ENCODE measurements at regions not wholly inside any gene's neighbourhood (a gene's known extent, or its start where the extent isn't known, plus 50 kb on each side); places are given as distances from the start of the nearest gene placed in this dataset.

DNA sequence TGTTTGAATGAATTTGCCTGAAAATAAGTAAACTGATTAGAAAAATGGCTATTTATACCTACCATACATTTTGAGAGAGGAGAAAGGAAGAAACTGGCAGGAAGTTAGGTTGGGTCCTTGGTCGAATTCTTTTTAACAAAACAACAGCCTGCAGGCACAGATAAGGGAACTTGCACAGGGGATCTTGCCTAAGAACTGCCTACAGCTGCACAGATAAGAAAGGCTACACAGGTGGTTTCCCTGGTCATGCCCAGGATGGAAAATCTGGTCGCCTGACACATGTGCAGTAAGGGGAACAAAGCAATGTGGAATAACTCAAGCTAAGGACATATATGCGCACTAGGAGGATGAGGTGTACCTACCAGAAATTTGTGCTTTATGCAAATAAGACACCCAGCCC, 732.1 kb upstream of the POT1 start:
- WGBS: 72% methylated on average over 3 of the region's 3 CpGs
- intact Hi-C loops (cut with DNase I): no loop called here
- Histone ChIP-seq H3K27me3 (replicated peaks; ENCODE audit: insufficient read depth) (no peaks in the 10 kb centered on the region), H3K36me3 (no peaks in the 10 kb centered on the region), H3K4me3 (no peak overlapping the region), H3K27ac (no peak overlapping the region), H3K4me1 (replicated peaks) (no peaks in the 10 kb centered on the region), H3K9me3 (no peaks in the 10 kb centered on the region)
- no peak for DNase-seq (ENCODE audit: low spot score)
- TF ChIP-seq POLR2AphosphoS5 (IDR thresholded peaks at IDR 0.05) (no peak), POLR2A (IDR thresholded peaks at IDR 0.05) (no peak)

DNA sequence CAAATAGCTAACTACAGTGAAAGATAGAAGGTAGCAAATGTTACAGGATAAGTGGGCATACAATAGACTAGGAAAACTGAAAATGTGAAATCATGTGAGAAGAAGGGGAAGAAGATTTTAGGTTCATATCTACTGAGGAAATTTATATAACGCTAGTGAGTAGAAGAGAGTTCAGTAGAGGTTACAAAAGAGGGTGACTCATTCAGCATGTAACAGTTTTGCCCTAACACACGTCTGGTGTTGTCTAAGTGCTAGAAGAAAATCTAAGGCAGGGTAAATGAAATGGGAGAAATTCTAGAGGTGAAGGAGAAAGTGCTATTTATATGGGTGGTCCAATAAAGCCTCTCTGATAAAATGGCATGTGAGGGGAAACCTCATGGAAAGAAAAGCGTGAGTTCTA, 731.4 kb upstream of the POT1 start:
- H3K36me3 ChIP-seq: no peaks in the 10 kb centered on the region
- intact Hi-C loops (cut with DNase I): no loop called here
- 76% methylated on average over 3 of the region's 3 CpGs for WGBS
- H3K4me3 ChIP-seq: no peak overlapping the region
- TF ChIP-seq POLR2A (IDR thresholded peaks at IDR 0.05) (no peak), POLR2AphosphoS5 (IDR thresholded peaks at IDR 0.05) (no peak)
- TF ChIP-seq, protein P1, sequence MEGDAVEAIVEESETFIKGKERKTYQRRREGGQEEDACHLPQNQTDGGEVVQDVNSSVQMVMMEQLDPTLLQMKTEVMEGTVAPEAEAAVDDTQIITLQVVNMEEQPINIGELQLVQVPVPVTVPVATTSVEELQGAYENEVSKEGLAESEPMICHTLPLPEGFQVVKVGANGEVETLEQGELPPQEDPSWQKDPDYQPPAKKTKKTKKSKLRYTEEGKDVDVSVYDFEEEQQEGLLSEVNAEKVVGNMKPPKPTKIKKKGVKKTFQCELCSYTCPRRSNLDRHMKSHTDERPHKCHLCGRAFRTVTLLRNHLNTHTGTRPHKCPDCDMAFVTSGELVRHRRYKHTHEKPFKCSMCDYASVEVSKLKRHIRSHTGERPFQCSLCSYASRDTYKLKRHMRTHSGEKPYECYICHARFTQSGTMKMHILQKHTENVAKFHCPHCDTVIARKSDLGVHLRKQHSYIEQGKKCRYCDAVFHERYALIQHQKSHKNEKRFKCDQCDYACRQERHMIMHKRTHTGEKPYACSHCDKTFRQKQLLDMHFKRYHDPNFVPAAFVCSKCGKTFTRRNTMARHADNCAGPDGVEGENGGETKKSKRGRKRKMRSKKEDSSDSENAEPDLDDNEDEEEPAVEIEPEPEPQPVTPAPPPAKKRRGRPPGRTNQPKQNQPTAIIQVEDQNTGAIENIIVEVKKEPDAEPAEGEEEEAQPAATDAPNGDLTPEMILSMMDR (IDR thresholded peaks at IDR 0.05): no peak
- H3K4me1 ChIP-seq (replicated peaks): no peaks in the 10 kb centered on the region
- H3K9me3 ChIP-seq: no peaks in the 10 kb centered on the region
- no peaks in the 10 kb centered on the region for H3K27me3 ChIP-seq (replicated peaks; ENCODE audit: insufficient read depth)
- no peak overlapping the region for H3K27ac ChIP-seq
- no peak for DNase-seq (ENCODE audit: low spot score)

DNA sequence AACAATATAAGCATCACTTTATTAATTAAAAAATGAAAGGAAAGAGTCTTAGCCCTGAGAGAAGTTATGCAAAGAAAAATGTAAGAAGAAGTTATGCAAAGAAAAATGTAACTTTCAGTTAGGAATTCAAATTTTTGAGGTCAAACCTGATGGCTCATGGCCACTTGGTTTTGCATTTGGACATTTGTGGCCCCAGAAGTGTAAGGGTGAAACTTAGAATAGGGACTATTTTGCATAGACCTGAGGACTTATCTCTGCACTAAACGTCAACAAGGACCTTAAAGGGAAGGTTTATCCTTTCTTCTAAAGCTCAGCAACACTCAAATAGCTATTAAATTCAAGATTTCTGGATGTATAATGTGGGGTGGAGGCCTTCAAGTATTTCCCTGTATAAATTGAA, 724.5 kb upstream of the POT1 start:
- Histone ChIP-seq H3K27ac (no peak overlapping the region), H3K27me3 (replicated peaks; ENCODE audit: insufficient read depth) (no peaks in the 10 kb centered on the region), H3K4me1 (replicated peaks) (no peaks in the 10 kb centered on the region), H3K4me3 (no peak overlapping the region), H3K9me3 (no peaks in the 10 kb centered on the region), H3K36me3 (no peaks in the 10 kb centered on the region)
- TF ChIP-seq POLR2A (IDR thresholded peaks at IDR 0.05) (no peak), POLR2AphosphoS5 (IDR thresholded peaks at IDR 0.05) (no peak)
- TF ChIP-seq, protein P1 (IDR thresholded peaks at IDR 0.05): no peak
- intact Hi-C loops (cut with DNase I): no loop called here
- 41% methylated on average over 1 of the region's 1 CpG for WGBS
- DNase-seq (ENCODE audit: low spot score): no peak

DNA sequence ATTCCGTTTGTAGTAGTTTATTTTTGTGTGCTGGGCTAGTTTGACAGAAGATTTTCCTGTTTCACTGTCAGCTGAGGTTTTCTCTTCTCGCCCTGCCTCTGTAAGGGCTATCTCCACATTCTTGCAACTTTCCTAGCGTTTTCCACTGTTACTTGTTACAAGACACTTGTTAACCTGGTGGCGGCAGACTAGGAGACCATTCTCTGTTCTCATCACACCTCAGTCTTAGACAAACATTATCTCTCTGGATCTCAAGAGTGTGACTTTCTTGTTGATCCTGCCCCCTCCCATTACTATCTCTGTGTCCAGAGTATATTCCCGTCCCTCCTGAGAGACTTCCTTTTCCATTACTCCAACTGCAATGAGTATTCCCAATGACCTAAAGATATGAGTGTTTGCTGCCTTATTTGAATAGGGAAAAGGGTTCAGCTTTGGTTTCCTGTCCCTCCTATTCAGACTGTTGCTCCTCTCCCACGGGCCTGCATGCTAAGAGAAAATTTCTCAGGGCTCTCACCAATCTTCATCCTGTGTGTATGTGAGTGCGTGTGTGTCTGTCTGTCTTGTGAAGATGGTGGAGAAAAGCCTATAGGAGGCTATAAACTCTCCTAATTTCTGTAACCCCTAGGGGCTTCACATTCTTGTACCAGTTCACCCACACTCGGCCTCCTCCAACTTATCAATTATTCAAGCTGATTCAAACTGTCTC, 722.4 kb upstream of the POT1 start:
- no peak for DNase-seq (ENCODE audit: low spot score)
- intact Hi-C loops (cut with DNase I): no loop called here
- no peaks in the 10 kb centered on the region for H3K9me3 ChIP-seq
- H3K4me3 ChIP-seq: no peak overlapping the region
- no peaks in the 10 kb centered on the region for H3K36me3 ChIP-seq
- TF ChIP-seq POLR2A (IDR thresholded peaks at IDR 0.05) (no peak), POLR2AphosphoS5 (IDR thresholded peaks at IDR 0.05) (no peak)
- TF ChIP-seq, protein P1 (IDR thresholded peaks at IDR 0.05): no peak
- no peak overlapping the region for H3K27ac ChIP-seq
- H3K27me3 ChIP-seq (replicated peaks; ENCODE audit: insufficient read depth): no peaks in the 10 kb centered on the region
- no peaks in the 10 kb centered on the region for H3K4me1 ChIP-seq (replicated peaks)
- 62% methylated on average over 8 of the region's 8 CpGs for WGBS

DNA sequence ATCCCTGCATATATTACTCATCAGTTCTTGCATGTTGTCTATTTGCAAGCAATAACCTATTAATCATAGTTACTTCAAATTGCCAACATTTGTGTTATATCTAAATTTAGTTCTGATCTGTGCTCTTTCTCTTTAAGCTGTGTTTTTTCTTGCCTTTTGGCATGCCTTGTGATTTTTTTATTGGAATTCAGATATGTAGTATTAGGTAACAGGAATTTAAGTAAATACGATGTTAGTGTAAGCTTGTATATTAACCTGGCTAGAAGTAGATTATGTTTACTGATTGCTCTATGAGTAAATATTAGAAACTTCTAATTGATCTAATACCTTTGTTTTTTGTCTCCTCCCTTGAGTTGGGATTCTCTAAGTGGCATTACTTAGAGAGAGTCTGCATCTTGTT, 718.9 kb upstream of the POT1 start:
- no peak for DNase-seq (ENCODE audit: low spot score)
- WGBS: 17% methylated on average over 1 of the region's 1 CpG
- Histone ChIP-seq H3K4me3 (no peak overlapping the region), H3K27me3 (replicated peaks; ENCODE audit: insufficient read depth) (no peaks in the 10 kb centered on the region), H3K27ac (no peak overlapping the region), H3K36me3 (no peaks in the 10 kb centered on the region), H3K9me3 (no peaks in the 10 kb centered on the region), H3K4me1 (replicated peaks) (no peaks in the 10 kb centered on the region)
- TF ChIP-seq POLR2A (IDR thresholded peaks at IDR 0.05): no peak
- intact Hi-C loops (cut with DNase I): no loop called here

DNA sequence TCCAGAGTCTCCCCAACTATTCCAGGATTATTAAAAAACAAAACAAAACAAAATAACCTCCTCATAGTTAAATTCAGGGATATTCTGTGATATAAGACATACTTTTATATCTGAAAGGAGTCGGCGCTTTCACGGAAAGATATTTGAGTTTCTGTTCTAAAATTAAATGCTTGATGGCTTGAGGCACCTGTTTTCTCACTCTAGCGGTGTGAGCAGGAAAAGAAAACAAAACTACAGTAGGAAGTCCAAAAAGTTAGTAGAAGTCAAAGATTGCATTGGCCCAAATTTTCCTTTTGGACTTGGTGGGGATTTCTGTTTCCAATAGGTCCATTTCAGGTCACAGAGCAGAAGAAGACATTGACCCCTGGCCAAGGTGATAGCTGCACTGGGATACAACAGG, 716.1 kb upstream of the POT1 start:
- H3K27ac ChIP-seq: no peak overlapping the region
- H3K4me1 ChIP-seq (replicated peaks): no peaks in the 10 kb centered on the region
- no peaks in the 10 kb centered on the region for H3K36me3 ChIP-seq
- WGBS: 97% methylated on average over 4 of the region's 4 CpGs
- no peaks in the 10 kb centered on the region for H3K9me3 ChIP-seq
- no peaks in the 10 kb centered on the region for H3K27me3 ChIP-seq (replicated peaks; ENCODE audit: insufficient read depth)
- intact Hi-C loops (cut with DNase I): no loop called here
- TF ChIP-seq POLR2AphosphoS5 (IDR thresholded peaks at IDR 0.05) (no peak), POLR2A (IDR thresholded peaks at IDR 0.05) (no peak)
- TF ChIP-seq, protein P1 (IDR thresholded peaks at IDR 0.05): no peak
- no peak overlapping the region for H3K4me3 ChIP-seq
- no peak for DNase-seq (ENCODE audit: low spot score)

All from prostate gland (tissue), 2 donors.